Heart left ventricle (tissue), 13 donors: ENCODE measurements at regions not wholly inside any gene's neighbourhood (a gene's known extent, or its start where the extent isn't known, plus 50 kb on each side); places are given as distances from the start of the nearest gene placed in this dataset.

ENCODE experiments used
- POLR2A ChIP-seq, 2 donors: fragments of 450-650 bp; IDR thresholded peaks; one replicate each; pipeline ENCODE4 v1.6.1; 2017; ENCODE audit warnings: antibody characterized with exemption in 2 of 2, mild to moderate bottlenecking in 2 of 2, moderate library complexity in 2 of 2
- TF ChIP-seq, protein P1 (sequence below), 12 donors: fragments of 200-600 bp; sonication (generic) in 4 of 12; IDR thresholded peaks; one replicate each; pipeline versions ENCODE4 v1.5.0 to v1.8.0; 2018 to 2022; ENCODE audit warnings: antibody characterized with exemption in 12 of 12, mild to moderate bottlenecking in 5 of 12
- donor health status: ischemic (EF 13 %, LVEDD 7.1; RV severe dilation, severe dysfunction).
- donor health status: DM: no; HTN: yes; CAD: no.
- donor health status: DM: no; HTN: no; CAD: no.
- donor health status: ischemic (EF 25% LVEDD 6.9; RV normal size, moderate dysfunction).
- donor health status: ischemic (EF 25% LVEDD 5.7; RV mildly dilated, moderate dysfunction).
- donor health status: ischemic (EF 35%, LVEDD 5.7; RV mildly dilated, moderate dysfunction).
- donor health status: nonischemic (EF 11% LVEDD 7.7; RV severe dilation, severe dysfunction).
- donor health status: DM: yes; HTN: yes; CAD: no.
- donor health status: PGD.
- donor health status: ischemic (EF 29% LVEDD 5.4; RV normal size, mild dysfunction).
- donor health status: nonischemic (EF 23%, LVEDD 6.1; RV moderate dilation, normal function).

DNA sequence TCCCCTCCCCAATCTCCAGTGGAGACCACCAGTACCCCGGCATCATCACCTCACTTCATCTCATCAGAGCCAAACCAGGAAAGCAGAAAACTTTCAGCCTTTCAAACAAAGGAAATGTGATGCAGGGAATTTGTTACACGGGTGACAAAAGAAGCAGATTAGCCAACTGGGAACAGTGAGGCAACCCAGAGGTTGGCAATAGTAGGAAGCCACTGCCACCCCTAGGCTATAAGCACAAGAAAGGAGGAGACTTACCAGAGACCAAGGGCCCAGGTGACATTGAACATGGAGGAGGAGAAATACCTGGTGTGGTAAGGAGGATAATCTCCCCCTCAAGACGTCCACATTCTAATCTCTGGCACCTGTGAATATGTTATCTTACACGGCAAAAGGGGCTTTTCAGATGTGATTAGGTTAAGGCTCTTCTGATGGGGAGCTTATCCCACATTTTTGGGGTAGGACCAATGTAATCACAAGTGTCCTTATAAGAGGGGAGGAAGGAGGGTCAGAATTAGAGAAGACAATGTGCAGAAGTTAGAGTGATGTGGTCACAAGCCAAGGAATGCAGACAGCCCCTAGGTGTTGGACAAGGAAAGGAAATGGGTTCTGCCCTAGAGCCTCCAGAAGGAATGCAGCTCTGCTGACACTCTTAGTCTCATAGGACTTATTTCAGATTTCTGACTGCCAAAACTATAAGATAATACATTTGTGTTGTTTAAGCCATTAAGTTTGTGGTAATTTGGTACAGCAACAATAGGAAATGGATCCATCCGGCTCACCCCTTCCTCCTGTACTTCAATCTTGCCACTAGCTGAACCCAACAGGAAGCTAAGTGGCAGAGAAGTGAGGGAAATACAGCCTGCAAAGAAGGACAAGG is 83.6 kb upstream of the VAV3 start:
- TF ChIP-seq, protein P1, sequence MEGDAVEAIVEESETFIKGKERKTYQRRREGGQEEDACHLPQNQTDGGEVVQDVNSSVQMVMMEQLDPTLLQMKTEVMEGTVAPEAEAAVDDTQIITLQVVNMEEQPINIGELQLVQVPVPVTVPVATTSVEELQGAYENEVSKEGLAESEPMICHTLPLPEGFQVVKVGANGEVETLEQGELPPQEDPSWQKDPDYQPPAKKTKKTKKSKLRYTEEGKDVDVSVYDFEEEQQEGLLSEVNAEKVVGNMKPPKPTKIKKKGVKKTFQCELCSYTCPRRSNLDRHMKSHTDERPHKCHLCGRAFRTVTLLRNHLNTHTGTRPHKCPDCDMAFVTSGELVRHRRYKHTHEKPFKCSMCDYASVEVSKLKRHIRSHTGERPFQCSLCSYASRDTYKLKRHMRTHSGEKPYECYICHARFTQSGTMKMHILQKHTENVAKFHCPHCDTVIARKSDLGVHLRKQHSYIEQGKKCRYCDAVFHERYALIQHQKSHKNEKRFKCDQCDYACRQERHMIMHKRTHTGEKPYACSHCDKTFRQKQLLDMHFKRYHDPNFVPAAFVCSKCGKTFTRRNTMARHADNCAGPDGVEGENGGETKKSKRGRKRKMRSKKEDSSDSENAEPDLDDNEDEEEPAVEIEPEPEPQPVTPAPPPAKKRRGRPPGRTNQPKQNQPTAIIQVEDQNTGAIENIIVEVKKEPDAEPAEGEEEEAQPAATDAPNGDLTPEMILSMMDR (IDR thresholded peaks at IDR 0.05) = no peak
- TF ChIP-seq POLR2A (IDR thresholded peaks at IDR 0.05) = no peak
